ENCODE measurements at regions not wholly inside any gene's neighbourhood (a gene's known extent, or its start where the extent isn't known, plus 50 kb on each side); places are given as distances from the start of the nearest gene placed in this dataset.

GRCh38 chr2:217092710-217093379 lies 233.0 kb upstream of the TNP1 start:
- no peak for TF ChIP-seq CTCF (IDR thresholded peaks at IDR 0.05)
- TF ChIP-seq POLR2AphosphoS5 (IDR thresholded peaks at IDR 0.05; ENCODE audit: low read depth, low read length) = no peak
- TF ChIP-seq GATA2 (CRISPR knock-in tag; IDR thresholded peaks at IDR 0.05) = 0 out of 2 replicates have a peak, but pooled peaks have one; percentile 20
- TF ChIP-seq, protein P1, sequence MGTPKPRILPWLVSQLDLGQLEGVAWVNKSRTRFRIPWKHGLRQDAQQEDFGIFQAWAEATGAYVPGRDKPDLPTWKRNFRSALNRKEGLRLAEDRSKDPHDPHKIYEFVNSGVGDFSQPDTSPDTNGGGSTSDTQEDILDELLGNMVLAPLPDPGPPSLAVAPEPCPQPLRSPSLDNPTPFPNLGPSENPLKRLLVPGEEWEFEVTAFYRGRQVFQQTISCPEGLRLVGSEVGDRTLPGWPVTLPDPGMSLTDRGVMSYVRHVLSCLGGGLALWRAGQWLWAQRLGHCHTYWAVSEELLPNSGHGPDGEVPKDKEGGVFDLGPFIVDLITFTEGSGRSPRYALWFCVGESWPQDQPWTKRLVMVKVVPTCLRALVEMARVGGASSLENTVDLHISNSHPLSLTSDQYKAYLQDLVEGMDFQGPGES (IDR thresholded peaks at IDR 0.05; ENCODE audit: low read depth, low read length) = no peak
- no peak for TF ChIP-seq SIN3A (IDR thresholded peaks at IDR 0.05; ENCODE audit: borderline replicate concordance, low read depth, low read length)
- TF ChIP-seq RAD21 (IDR thresholded peaks at IDR 0.05; ENCODE audit: low read length) = no peak
- TF ChIP-seq JUND (IDR thresholded peaks at IDR 0.05) = no peak
- no peak for TF ChIP-seq TAF1 (IDR thresholded peaks at IDR 0.05; ENCODE audit: borderline replicate concordance, low read depth, low read length)
- TF ChIP-seq NRF1 (IDR thresholded peaks at IDR 0.05; ENCODE audit: low read depth, low read length) = no peak
